ENCODE measurements at regions not wholly inside any gene's neighbourhood (a gene's known extent, or its start where the extent isn't known, plus 50 kb on each side); places are given as distances from the start of the nearest gene placed in this dataset.

DNA sequence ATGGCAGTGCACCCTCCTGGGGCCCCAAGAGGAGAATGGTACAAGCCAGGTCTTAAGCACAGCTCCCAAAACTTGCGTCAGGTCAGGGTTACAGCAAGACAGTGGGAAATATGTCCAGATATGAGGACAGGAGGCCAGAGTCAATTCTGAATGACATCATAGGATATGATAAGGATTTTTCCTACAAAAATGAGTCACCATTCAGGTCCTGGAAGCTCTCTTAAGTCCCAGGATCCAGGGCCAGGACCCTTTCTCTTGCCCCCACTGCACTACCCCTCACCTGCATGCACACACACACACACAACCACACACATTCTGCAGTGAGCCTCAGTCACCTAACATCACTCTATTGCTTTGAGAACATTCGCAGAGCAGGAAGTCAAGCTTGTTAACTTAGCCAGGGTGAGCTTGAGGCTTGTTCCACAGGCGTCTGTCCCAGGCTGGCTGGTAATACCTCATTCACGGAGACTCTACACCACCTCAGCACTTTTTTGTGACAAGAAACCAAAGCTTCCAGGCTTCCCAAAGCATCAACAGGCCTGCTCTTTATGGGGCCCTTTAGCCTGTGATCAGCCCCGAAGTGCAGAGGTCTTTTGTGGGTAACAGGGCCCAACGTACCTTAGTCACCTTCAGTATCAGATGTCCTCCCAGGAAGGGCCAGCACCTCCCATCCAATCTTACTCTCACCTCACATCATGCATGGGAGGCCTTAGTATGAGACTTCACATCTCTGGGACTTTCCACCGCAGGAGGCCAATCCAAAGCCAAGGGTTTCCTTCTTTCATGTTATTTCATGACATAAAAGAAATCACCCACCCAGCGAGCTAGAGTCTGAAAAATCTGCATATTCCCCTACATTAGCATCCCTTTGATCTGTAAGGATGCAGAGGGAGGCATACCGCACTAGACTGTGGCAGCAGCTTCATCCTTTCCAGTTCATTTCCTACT is 74.0 kb upstream of the LIPC start:
- TF ChIP-seq, protein P1, sequence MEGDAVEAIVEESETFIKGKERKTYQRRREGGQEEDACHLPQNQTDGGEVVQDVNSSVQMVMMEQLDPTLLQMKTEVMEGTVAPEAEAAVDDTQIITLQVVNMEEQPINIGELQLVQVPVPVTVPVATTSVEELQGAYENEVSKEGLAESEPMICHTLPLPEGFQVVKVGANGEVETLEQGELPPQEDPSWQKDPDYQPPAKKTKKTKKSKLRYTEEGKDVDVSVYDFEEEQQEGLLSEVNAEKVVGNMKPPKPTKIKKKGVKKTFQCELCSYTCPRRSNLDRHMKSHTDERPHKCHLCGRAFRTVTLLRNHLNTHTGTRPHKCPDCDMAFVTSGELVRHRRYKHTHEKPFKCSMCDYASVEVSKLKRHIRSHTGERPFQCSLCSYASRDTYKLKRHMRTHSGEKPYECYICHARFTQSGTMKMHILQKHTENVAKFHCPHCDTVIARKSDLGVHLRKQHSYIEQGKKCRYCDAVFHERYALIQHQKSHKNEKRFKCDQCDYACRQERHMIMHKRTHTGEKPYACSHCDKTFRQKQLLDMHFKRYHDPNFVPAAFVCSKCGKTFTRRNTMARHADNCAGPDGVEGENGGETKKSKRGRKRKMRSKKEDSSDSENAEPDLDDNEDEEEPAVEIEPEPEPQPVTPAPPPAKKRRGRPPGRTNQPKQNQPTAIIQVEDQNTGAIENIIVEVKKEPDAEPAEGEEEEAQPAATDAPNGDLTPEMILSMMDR (IDR thresholded peaks at IDR 0.05) = no peak
- TF ChIP-seq POLR2A (IDR thresholded peaks at IDR 0.05) = no peak
- no peak for TF ChIP-seq EP300 (IDR thresholded peaks at IDR 0.05)

Measured in ovary (tissue), 3 donors.